Posterior cingulate gyrus (tissue), 11 donors: ENCODE measurements at regions not wholly inside any gene's neighbourhood (a gene's known extent, or its start where the extent isn't known, plus 50 kb on each side); places are given as distances from the start of the nearest gene placed in this dataset.
A peak's percentile ranks its signal among the peaks of the same experiment; 100 is the strongest.
"Not testable (repeated sequence)": the region's sequence is repeated elsewhere in the genome, so short reads cannot be mapped to it uniquely, and the experiment has no call there.

Experiments used
- DNase-seq, 10 donors: peaks; one replicate each; pipeline versions ENCODE4 v3.0.0 to v3.0.0-alpha.2; 2020 to 2021; ENCODE audit warnings: mixed read lengths in 3 of 10
- intact Hi-C: fragments of 100-400 bp; cut with DNase I; formaldehyde crosslinking; loops from one replicate; pipeline ENCODE4 v1.15.1; 2023

- DNase-seq = no peak
These were observed 128.0 kb upstream of the CCDC150 start for GRCh38 chr2:196511258-196512168.

DNA sequence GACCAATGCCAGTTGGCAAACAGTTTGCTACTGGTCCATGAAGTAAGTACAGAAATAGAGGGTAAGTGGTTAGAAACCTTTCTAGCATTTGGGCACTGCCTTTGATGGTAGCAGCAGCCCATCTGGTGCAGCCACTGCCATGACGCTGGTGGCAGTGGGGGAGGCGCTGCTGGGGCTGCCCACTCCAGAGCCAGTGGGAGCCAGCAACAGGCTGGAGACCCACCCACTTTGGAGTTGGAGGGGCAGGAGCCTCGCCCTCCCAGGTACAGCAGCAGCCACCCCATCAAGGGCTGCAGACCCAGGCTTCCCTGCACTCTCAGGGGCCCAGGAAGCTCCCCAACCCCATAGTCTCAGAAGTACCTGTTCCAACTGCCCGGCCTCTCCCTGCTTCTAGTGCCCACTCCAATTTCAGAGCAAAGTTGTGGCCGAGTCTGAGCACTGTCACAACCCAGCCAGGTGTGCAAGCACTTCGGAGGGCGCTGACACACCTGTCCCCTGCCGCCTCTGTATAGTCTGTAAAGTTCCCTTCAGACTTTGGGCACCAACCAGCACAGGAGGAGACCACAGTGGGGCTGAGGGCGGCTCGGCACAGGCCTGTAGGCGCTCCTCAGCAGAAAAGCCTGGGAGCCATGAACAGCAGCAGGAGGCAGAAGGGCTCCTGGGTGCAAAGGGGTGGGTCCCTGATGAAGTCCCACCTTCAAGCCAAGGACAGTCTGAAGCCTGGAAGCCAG, 125.6 kb upstream of the CCDC150 start:
- DNase-seq = peak in 1 of 10 donors; percentile 58
- intact Hi-C loops = no loop called here

More at GRCh38 chr2:196511258-196512168, 128.0 kb upstream of the CCDC150 start:
- intact Hi-C loops = no loop called here

GRCh38 chr2:196514641-196515040, 124.9 kb upstream of the CCDC150 start:
- DNase-seq = peak in 1 of 10 donors; percentile 71
- intact Hi-C loops = no loop called here

DNA sequence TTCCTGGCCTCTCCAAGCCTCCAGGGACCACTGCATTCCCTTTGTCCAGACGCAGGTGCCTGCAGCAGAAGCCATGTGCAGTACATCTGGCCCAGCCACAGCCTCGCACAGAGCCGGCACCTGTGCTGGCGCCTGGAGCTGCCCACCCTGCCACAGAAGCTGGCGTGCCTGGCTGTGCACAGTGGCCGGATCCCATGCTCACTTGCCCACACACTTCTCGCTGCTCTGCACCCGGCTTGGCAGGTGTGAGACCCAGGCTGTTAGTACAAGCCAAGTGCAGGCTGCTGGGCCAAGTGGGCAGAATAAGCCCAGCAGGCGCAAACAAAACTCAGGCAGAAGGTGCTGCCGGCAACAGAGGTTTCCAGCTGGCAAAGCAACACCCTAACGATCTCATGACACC, 124.5 kb upstream of the CCDC150 start:
- intact Hi-C loops = no loop called here
- peak in 6 of 10 donors; percentile 26 to 88 (median 62) for DNase-seq

GRCh38 chr2:196515608-196516007, 123.9 kb upstream of the CCDC150 start:
- DNase-seq = no peak
- intact Hi-C loops = no loop called here

DNA sequence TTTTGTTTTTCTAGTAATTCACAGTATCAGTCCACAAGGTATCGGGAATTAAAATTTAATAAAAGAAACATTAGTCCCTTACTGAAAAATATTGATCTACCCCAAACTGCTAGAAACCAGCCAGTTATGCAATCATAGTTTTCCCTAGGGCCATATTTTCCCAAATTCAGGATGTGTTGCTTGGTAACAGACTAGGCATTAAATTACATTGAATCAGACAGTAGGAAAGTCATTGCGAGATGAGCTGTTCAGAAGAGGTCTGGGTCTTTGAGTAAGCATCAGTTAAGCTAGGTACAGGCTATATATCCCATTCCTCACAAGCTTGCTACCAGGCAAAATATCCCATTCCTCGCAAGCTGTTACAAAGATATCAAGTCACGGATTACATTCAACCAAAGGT, 123.0 kb upstream of the CCDC150 start:
- no peak for DNase-seq
- intact Hi-C loops = no loop called here

GRCh38 chr2:196520605-196521004, 118.9 kb upstream of the CCDC150 start:
- DNase-seq = no peak
- intact Hi-C loops = no loop called here

DNA sequence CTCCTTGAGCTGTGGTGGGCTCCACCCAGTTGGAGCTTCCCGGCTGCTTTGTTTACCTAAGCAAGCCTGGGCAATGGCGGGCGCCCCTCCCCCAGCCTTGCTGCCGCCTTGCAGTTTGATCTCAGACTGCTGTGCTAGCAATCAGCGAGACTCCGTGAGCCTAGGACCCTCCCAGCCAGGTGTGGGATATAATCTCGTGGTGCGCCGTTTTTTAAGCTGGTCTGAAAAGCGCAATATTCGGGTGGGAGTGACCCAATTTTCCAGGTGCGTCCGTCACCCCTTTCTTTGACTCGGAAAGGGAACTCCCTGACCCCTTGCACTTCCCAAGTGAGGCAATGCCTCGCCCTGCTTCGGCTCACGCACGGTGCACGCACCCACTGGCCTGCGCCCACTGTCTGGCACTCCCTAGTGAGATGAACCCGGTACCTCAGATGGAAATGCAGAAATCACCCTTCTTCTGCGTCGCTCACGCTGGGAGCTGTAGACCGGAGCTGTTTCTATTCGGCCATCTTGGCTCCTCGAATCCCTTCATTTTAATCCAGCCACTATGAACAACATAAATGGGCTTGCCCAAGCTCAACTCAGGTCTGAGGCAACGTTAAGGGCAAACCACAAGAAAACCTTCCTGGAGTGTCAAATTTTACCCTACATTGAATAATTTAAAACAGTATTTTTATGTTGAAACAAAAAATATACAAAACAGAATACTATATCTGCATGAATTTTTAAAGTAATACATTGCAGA, 112.4 kb upstream of the CCDC150 start:
- intact Hi-C loops, DNase-seq: not testable (repeated sequence)

GRCh38 chr2:196528486-196529223, 110.9 kb upstream of the CCDC150 start:
- no peak for DNase-seq
- intact Hi-C loops = no loop called here

GRCh38 chr2:196530910-196531309, 108.6 kb upstream of the CCDC150 start:
- DNase-seq = no peak
- intact Hi-C loops = no loop called here

- intact Hi-C loops = no loop called here
- DNase-seq = no peak
These were observed 105.6 kb upstream of the CCDC150 start for GRCh38 chr2:196533772-196534397.

DNA sequence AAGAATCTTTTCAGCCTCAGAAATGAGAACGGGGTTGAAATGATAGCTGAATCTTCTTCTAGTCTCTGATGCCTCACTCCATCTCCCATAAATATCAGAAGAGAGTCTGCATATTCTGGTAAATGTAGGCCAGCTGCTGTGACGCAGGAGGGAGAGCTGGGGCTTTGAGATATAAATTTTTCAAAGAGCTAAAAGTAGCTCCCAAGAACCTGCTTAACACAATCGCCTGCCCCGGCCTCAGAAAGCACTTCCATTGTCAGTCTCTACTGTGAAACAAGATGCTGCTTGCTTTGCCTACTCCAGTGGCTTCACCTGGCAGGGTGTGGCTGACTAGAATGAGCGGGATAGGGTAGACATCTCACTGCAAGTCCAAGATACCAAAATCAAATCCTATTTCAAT, 105.0 kb upstream of the CCDC150 start:
- intact Hi-C loops = no loop called here
- DNase-seq = peak in 6 of 10 donors; percentile 25 to 87 (median 68)

DNA sequence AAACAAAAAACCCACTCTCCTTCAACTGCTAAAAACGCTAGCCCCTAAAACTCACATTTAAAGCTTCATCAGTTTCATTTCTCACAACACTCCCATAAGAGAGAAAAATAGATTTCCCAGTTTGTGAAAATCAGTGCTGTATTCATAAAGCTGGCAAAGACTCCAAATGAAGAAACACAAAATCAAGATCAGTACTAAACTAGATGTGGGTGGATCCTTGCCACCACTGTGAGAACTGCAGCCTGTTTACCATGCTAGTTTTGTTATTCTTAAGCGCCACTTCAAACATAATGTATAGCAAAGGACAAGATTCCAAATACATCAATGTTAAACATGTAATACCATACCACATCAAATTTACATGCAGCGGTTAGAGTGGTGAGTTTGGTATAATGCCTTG, 104.5 kb upstream of the CCDC150 start:
- no peak for DNase-seq
- intact Hi-C loops = no loop called here

- intact Hi-C loops = loop anchor here (2.0 kb wide), 1 partner anchor 57 kb away; the partner anchor contains the start of gene HECW2
- DNase-seq = no peak
These were observed 103.8 kb upstream of the CCDC150 start for GRCh38 chr2:196535742-196536141.

- no peak for DNase-seq
- intact Hi-C loops = loop anchor here (2.0 kb wide), 1 partner anchor 55 kb away; the partner anchor contains the start of gene HECW2
These were observed 102.2 kb upstream of the CCDC150 start for GRCh38 chr2:196537311-196537710.

DNA sequence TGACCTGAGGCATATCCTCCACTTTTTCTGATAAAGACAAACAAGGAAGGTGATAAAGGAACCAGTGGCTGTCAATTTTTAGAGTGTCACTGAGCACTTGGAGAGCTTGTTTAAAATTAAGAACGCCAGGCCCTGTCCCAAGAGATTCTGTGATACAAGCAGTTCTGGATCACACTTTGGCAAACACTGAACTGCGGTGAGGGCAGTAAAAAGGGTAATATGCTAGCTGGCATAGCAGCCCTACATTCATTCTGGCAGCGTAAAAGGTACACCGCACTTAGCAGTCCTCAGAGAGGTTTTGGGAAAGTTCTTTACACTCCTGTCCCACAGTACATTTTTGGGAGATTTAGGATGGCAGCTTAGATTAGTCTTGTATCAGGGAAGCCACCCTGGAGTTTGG, 101.3 kb upstream of the CCDC150 start:
- intact Hi-C loops = no loop called here

GRCh38 chr2:196538646-196539045, 100.9 kb upstream of the CCDC150 start:
- DNase-seq = no peak

More for the DNA sequence above, 101.3 kb upstream of the CCDC150 start:
- no peak for DNase-seq

GRCh38 chr2:196544906-196545433, 94.5 kb upstream of the CCDC150 start:
- intact Hi-C loops = no loop called here
- no peak for DNase-seq

More at GRCh38 chr2:196538646-196539045, 100.9 kb upstream of the CCDC150 start:
- intact Hi-C loops = no loop called here
